CD8-positive, alpha-beta memory T cell (primary cell): ENCODE measurements at regions not wholly inside any gene's neighbourhood (a gene's known extent, or its start where the extent isn't known, plus 50 kb on each side); places are given as distances from the start of the nearest gene placed in this dataset.
"Not testable (repeated sequence)": the region's sequence is repeated elsewhere in the genome, so short reads cannot be mapped to it uniquely, and the experiment has no call there.

Experiments
- CTCF ChIA-PET: fragments of 350-600 bp; sonication (Branson Sonifier 250); formaldehyde crosslinking; loops from one replicate; lab custom pipeline; 2021; ENCODE audit warnings: antibody characterized with exemption; lab: Charles Lee
- POLR2A ChIA-PET: fragments of 350-600 bp; sonication (Branson Sonifier 250); formaldehyde crosslinking; loops from one replicate; lab custom pipeline; 2021; ENCODE audit warnings: antibody characterized with exemption; lab: Charles Lee
- DNase-seq, 5 donors: peaks; one replicate each; pipeline versions ENCODE4 v3.0.0 to v3.0.0-alpha.2; 2020 to 2022; ENCODE audit warnings: mixed read lengths in 1 of 5
- H3K27ac ChIP-seq: one replicate; pipeline ENCODE4 v1.7.0; 2013; ENCODE audit warnings: low read depth, mild to moderate bottlenecking, low read length, moderate library complexity
- H3K27me3 ChIP-seq: 2 replicates; pipeline ENCODE4 v1.7.0; 2013; ENCODE audit warnings: low read length, mild to moderate bottlenecking; ENCODE audit not compliant: insufficient read depth, poor library complexity, severe bottlenecking
- H3K36me3 ChIP-seq: 2 replicates; pipeline ENCODE4 v1.7.0; 2013; ENCODE audit warnings: mild to moderate bottlenecking, low read length, moderate library complexity; ENCODE audit not compliant: insufficient read depth
- H3K4me1 ChIP-seq: 2 replicates; pipeline ENCODE4 v1.7.0; 2013; ENCODE audit warnings: mild to moderate bottlenecking, low read length, moderate library complexity; ENCODE audit not compliant: insufficient read depth
- H3K4me3 ChIP-seq: 2 replicates; pipeline ENCODE4 v1.7.0; 2013; ENCODE audit warnings: mild to moderate bottlenecking, low read length
- H3K9me3 ChIP-seq: 2 replicates; pipeline ENCODE4 v1.7.0; 2013; ENCODE audit warnings: mild to moderate bottlenecking, low read length
- H3K27ac Mint-ChIP-seq, 8 donors: one replicate each; pipeline ENCODE4 v1.8.0; 2020 to 2021; ENCODE audit warnings: mixed read lengths in 8 of 8, mild to moderate bottlenecking in 6 of 8, inconsistent platforms in 3 of 8, moderate library complexity in 3 of 8
- H3K27me3 Mint-ChIP-seq, 2 donors: one replicate each; pipeline ENCODE4 v1.8.0; 2020 to 2021; ENCODE audit warnings: mixed read lengths in 2 of 2, mild to moderate bottlenecking in 1 of 2, moderate library complexity in 1 of 2
- H3K36me3 Mint-ChIP-seq, 3 donors: one replicate each; pipeline ENCODE4 v1.8.0; 2020 to 2021; ENCODE audit warnings: mixed read lengths in 3 of 3, inconsistent platforms in 1 of 3, mild to moderate bottlenecking in 1 of 3
- H3K4me1 Mint-ChIP-seq, 3 donors: one replicate each; pipeline ENCODE4 v1.8.0; 2020 to 2021; ENCODE audit warnings: mixed read lengths in 3 of 3, inconsistent platforms in 1 of 3, mild to moderate bottlenecking in 1 of 3
- H3K4me3 Mint-ChIP-seq, 7 donors: one replicate each; pipeline ENCODE4 v1.8.0; 2020 to 2021; ENCODE audit warnings: mixed read lengths in 7 of 7, mild to moderate bottlenecking in 6 of 7, moderate library complexity in 4 of 7, inconsistent platforms in 2 of 7
- H3K9me3 Mint-ChIP-seq, 5 donors: one replicate each; pipeline ENCODE4 v1.8.0; 2020 to 2022; ENCODE audit warnings: mixed read lengths in 5 of 5, mild to moderate bottlenecking in 3 of 5, moderate library complexity in 2 of 5, inconsistent platforms in 1 of 5

- Histone ChIP-seq H3K4me3 (no peak overlapping the region), H3K36me3 (no peaks in the 10 kb centered on the region), H3K27me3 (no peaks in the 10 kb centered on the region), H3K9me3 (no peaks in the 10 kb centered on the region), H3K4me1 (no peaks in the 10 kb centered on the region), H3K27ac (no peak overlapping the region)
- DNase-seq = no peak
- Mint-ChIP-seq H3K4me3 (no peak overlapping the region), H3K36me3 (peaks cover 0 to 1% (median 0%) of the 10 kb centered on the region in 3 donors), H3K9me3 (peaks cover 0 to 17% (median 4%) of the 10 kb centered on the region in 5 donors), H3K4me1 (no peaks in the 10 kb centered on the region), H3K27me3 (no peaks in the 10 kb centered on the region), H3K27ac (no peak overlapping the region)
- ChIA-PET CTCF (no interaction called here), POLR2A (no interaction called here)
Measured at GRCh38 chr16:51268237-51268636, 117.2 kb upstream of the SALL1 start.

GRCh38 chr16:51267681-51268080 is 116.6 kb upstream of the SALL1 start:
- ChIA-PET CTCF (no interaction called here), POLR2A (no interaction called here)
- H3K27ac Mint-ChIP-seq = no peak overlapping the region
- H3K4me3 Mint-ChIP-seq = no peak overlapping the region
- H3K27me3 ChIP-seq = no peaks in the 10 kb centered on the region
- H3K4me1 ChIP-seq = no peaks in the 10 kb centered on the region
- no peaks in the 10 kb centered on the region for H3K36me3 ChIP-seq
- no peak for DNase-seq
- H3K4me3 ChIP-seq = no peak overlapping the region
- peaks cover 0 to 1% (median 0%) of the 10 kb centered on the region in 3 donors for H3K36me3 Mint-ChIP-seq
- no peaks in the 10 kb centered on the region for H3K27me3 Mint-ChIP-seq
- peaks cover 0 to 17% (median 6%) of the 10 kb centered on the region in 5 donors for H3K9me3 Mint-ChIP-seq
- no peak overlapping the region for H3K27ac ChIP-seq
- no peaks in the 10 kb centered on the region for H3K4me1 Mint-ChIP-seq
- H3K9me3 ChIP-seq = no peaks in the 10 kb centered on the region

- no peak for DNase-seq
- H3K36me3 ChIP-seq = no peaks in the 10 kb centered on the region
- no peaks in the 10 kb centered on the region for H3K9me3 ChIP-seq
- Mint-ChIP-seq H3K9me3 (peaks cover 3 to 18% (median 11%) of the 10 kb centered on the region in 5 donors), H3K36me3 (no peaks in the 10 kb centered on the region), H3K27ac (no peak overlapping the region), H3K4me1 (no peaks in the 10 kb centered on the region), H3K27me3 (no peaks in the 10 kb centered on the region), H3K4me3 (no peak overlapping the region)
- H3K27me3 ChIP-seq = no peaks in the 10 kb centered on the region
- ChIA-PET CTCF (no interaction called here), POLR2A (no interaction called here)
- H3K4me1 ChIP-seq = no peaks in the 10 kb centered on the region
- no peak overlapping the region for H3K4me3 ChIP-seq
- no peak overlapping the region for H3K27ac ChIP-seq
Measured at GRCh38 chr16:51262428-51262827, 111.4 kb upstream of the SALL1 start.

GRCh38 chr16:51261919-51262318 is 110.8 kb upstream of the SALL1 start:
- Mint-ChIP-seq H3K36me3 (no peaks in the 10 kb centered on the region), H3K4me3 (no peak overlapping the region), H3K27me3 (no peaks in the 10 kb centered on the region), H3K9me3 (peaks cover 3 to 18% (median 11%) of the 10 kb centered on the region in 5 donors), H3K27ac (no peak overlapping the region), H3K4me1 (no peaks in the 10 kb centered on the region)
- H3K4me3 ChIP-seq = no peak overlapping the region
- CTCF ChIA-PET = no interaction called here
- no peak for DNase-seq
- H3K27me3 ChIP-seq = no peaks in the 10 kb centered on the region
- POLR2A ChIA-PET = no interaction called here
- H3K27ac ChIP-seq = no peak overlapping the region
- H3K36me3 ChIP-seq = no peaks in the 10 kb centered on the region
- H3K9me3 ChIP-seq = no peaks in the 10 kb centered on the region
- H3K4me1 ChIP-seq = no peaks in the 10 kb centered on the region

- Mint-ChIP-seq H3K36me3 (no peaks in the 10 kb centered on the region), H3K27ac (no peak overlapping the region), H3K27me3 (no peaks in the 10 kb centered on the region), H3K4me3 (no peak overlapping the region), H3K9me3 (peaks cover 5 to 16% (median 11%) of the 10 kb centered on the region in 5 donors), H3K4me1 (no peaks in the 10 kb centered on the region)
- Histone ChIP-seq H3K27ac (no peak overlapping the region), H3K27me3 (no peaks in the 10 kb centered on the region), H3K9me3 (no peaks in the 10 kb centered on the region), H3K4me1 (no peaks in the 10 kb centered on the region), H3K4me3 (no peak overlapping the region), H3K36me3 (no peaks in the 10 kb centered on the region)
- DNase-seq = no peak
- CTCF ChIA-PET = no interaction called here
- POLR2A ChIA-PET = no interaction called here
Measured at GRCh38 chr16:51255349-51255972, 104.4 kb upstream of the SALL1 start.

- peaks cover 7 to 16% (median 11%) of the 10 kb centered on the region in 5 donors for H3K9me3 Mint-ChIP-seq
- CTCF ChIA-PET, POLR2A ChIA-PET, H3K27ac Mint-ChIP-seq, H3K4me1 Mint-ChIP-seq, H3K27me3 ChIP-seq, H3K36me3 Mint-ChIP-seq, H3K36me3 ChIP-seq, H3K4me1 ChIP-seq, H3K27me3 Mint-ChIP-seq, DNase-seq, H3K9me3 ChIP-seq, H3K27ac ChIP-seq, H3K4me3 Mint-ChIP-seq, H3K4me3 ChIP-seq: not testable (repeated sequence)
Measured at GRCh38 chr16:51254390-51254789, 103.3 kb upstream of the SALL1 start.

GRCh38 chr16:51248217-51248616 is 97.1 kb upstream of the SALL1 start:
- Mint-ChIP-seq H3K9me3 (peaks cover 4 to 22% (median 10%) of the 10 kb centered on the region in 5 donors), H3K36me3 (no peaks in the 10 kb centered on the region), H3K4me3 (no peak overlapping the region), H3K27ac (no peak overlapping the region), H3K27me3 (no peaks in the 10 kb centered on the region), H3K4me1 (no peaks in the 10 kb centered on the region)
- no peaks in the 10 kb centered on the region for H3K9me3 ChIP-seq
- no peaks in the 10 kb centered on the region for H3K4me1 ChIP-seq
- ChIA-PET CTCF (no interaction called here), POLR2A (no interaction called here)
- H3K27ac ChIP-seq = no peak overlapping the region
- H3K27me3 ChIP-seq = no peaks in the 10 kb centered on the region
- no peak for DNase-seq
- no peak overlapping the region for H3K4me3 ChIP-seq
- H3K36me3 ChIP-seq = no peaks in the 10 kb centered on the region

GRCh38 chr16:51245658-51245995 is 94.6 kb upstream of the SALL1 start:
- no peaks in the 10 kb centered on the region for H3K4me1 Mint-ChIP-seq
- ChIA-PET POLR2A (no interaction called here), CTCF (no interaction called here)
- Histone ChIP-seq H3K9me3 (no peaks in the 10 kb centered on the region), H3K27ac (no peak overlapping the region), H3K4me3 (no peak overlapping the region), H3K36me3 (no peaks in the 10 kb centered on the region), H3K27me3 (no peaks in the 10 kb centered on the region), H3K4me1 (no peaks in the 10 kb centered on the region)
- H3K9me3 Mint-ChIP-seq = peaks cover 7 to 15% (median 8%) of the 10 kb centered on the region in 5 donors
- no peak for DNase-seq
- no peaks in the 10 kb centered on the region for H3K36me3 Mint-ChIP-seq
- H3K27me3 Mint-ChIP-seq = no peaks in the 10 kb centered on the region
- H3K27ac Mint-ChIP-seq = no peak overlapping the region
- no peak overlapping the region for H3K4me3 Mint-ChIP-seq
